ENCODE measurements at regions not wholly inside any gene's neighbourhood (a gene's known extent, or its start where the extent isn't known, plus 50 kb on each side); places are given as distances from the start of the nearest gene placed in this dataset.
"Not testable (repeated sequence)": the region's sequence is repeated elsewhere in the genome, so short reads cannot be mapped to it uniquely, and the experiment has no call there.

- no peaks in the 10 kb centered on the region for H3K9me3 Mint-ChIP-seq
- no peaks in the 10 kb centered on the region for H3K36me3 Mint-ChIP-seq
- no peak for ATAC-seq (ENCODE audit: low read depth)
- no peaks in the 10 kb centered on the region for H3K27me3 Mint-ChIP-seq
- no peak overlapping the region for H3K4me3 Mint-ChIP-seq
- H3K27ac Mint-ChIP-seq = no peak overlapping the region
- H3K4me1 Mint-ChIP-seq = no peaks in the 10 kb centered on the region
- no peak for DNase-seq (ENCODE audit: low spot score in 2 of 2)
Measured at GRCh38 chr13:34721631-34722595, 220.2 kb upstream of the NBEA start.

GRCh38 chr13:34722922-34723321 lies 219.1 kb upstream of the NBEA start:
- ATAC-seq (ENCODE audit: low read depth) (no peak), DNase-seq (ENCODE audit: low spot score in 2 of 2) (no peak)
- no peaks in the 10 kb centered on the region for H3K9me3 Mint-ChIP-seq
- no peaks in the 10 kb centered on the region for H3K4me1 Mint-ChIP-seq
- H3K27me3 Mint-ChIP-seq = no peaks in the 10 kb centered on the region
- H3K4me3 Mint-ChIP-seq = no peak overlapping the region
- H3K27ac Mint-ChIP-seq = no peak overlapping the region
- H3K36me3 Mint-ChIP-seq = no peaks in the 10 kb centered on the region

- no peak overlapping the region for H3K27ac Mint-ChIP-seq
- DNase-seq (ENCODE audit: low spot score in 2 of 2) (no peak), ATAC-seq (ENCODE audit: low read depth) (no peak)
- H3K4me1 Mint-ChIP-seq = no peaks in the 10 kb centered on the region
- H3K9me3 Mint-ChIP-seq = peaks cover 2% of the 10 kb centered on the region
- H3K36me3 Mint-ChIP-seq = no peaks in the 10 kb centered on the region
- no peak overlapping the region for H3K4me3 Mint-ChIP-seq
- H3K27me3 Mint-ChIP-seq = no peaks in the 10 kb centered on the region
Measured at GRCh38 chr13:34730961-34731360, 211.1 kb upstream of the NBEA start.

- Mint-ChIP-seq H3K4me3 (no peak overlapping the region), H3K4me1 (no peaks in the 10 kb centered on the region), H3K27ac (no peak overlapping the region), H3K27me3 (no peaks in the 10 kb centered on the region), H3K9me3 (peaks cover 2% of the 10 kb centered on the region), H3K36me3 (no peaks in the 10 kb centered on the region)
- DNase-seq (ENCODE audit: low spot score in 2 of 2) (no peak), ATAC-seq (ENCODE audit: low read depth) (no peak)
Measured at GRCh38 chr13:34731486-34731885, 210.6 kb upstream of the NBEA start.

GRCh38 chr13:34733721-34734120 lies 208.3 kb upstream of the NBEA start:
- no peaks in the 10 kb centered on the region for H3K36me3 Mint-ChIP-seq
- no peak overlapping the region for H3K4me3 Mint-ChIP-seq
- H3K27me3 Mint-ChIP-seq = no peaks in the 10 kb centered on the region
- H3K4me1 Mint-ChIP-seq = no peaks in the 10 kb centered on the region
- no peak overlapping the region for H3K27ac Mint-ChIP-seq
- ATAC-seq (ENCODE audit: low read depth) = no peak
- H3K9me3 Mint-ChIP-seq = peaks cover 2% of the 10 kb centered on the region
- no peak for DNase-seq (ENCODE audit: low spot score in 2 of 2)

- Mint-ChIP-seq H3K9me3 (no peaks in the 10 kb centered on the region), H3K27me3 (no peaks in the 10 kb centered on the region), H3K4me3 (no peak overlapping the region), H3K36me3 (no peaks in the 10 kb centered on the region), H3K27ac (no peak overlapping the region), H3K4me1 (no peaks in the 10 kb centered on the region)
- DNase-seq (ENCODE audit: low spot score in 2 of 2) (no peak), ATAC-seq (ENCODE audit: low read depth) (no peak)
Measured at GRCh38 chr13:34734932-34735331, 207.1 kb upstream of the NBEA start.

GRCh38 chr13:34738254-34738992 lies 203.6 kb upstream of the NBEA start:
- H3K36me3 Mint-ChIP-seq = no peaks in the 10 kb centered on the region
- no peak overlapping the region for H3K27ac Mint-ChIP-seq
- H3K4me3 Mint-ChIP-seq = no peak overlapping the region
- H3K4me1 Mint-ChIP-seq = no peaks in the 10 kb centered on the region
- H3K9me3 Mint-ChIP-seq = no peaks in the 10 kb centered on the region
- no peaks in the 10 kb centered on the region for H3K27me3 Mint-ChIP-seq
- ATAC-seq (ENCODE audit: low read depth) (no peak), DNase-seq (ENCODE audit: low spot score in 2 of 2) (no peak)

GRCh38 chr13:34747056-34747455 lies 195.0 kb upstream of the NBEA start:
- not testable (repeated sequence) for H3K4me1 Mint-ChIP-seq; H3K9me3 Mint-ChIP-seq; DNase-seq (ENCODE audit: low spot score in 2 of 2); H3K27ac Mint-ChIP-seq; ATAC-seq (ENCODE audit: low read depth); H3K4me3 Mint-ChIP-seq; H3K27me3 Mint-ChIP-seq; H3K36me3 Mint-ChIP-seq

- ATAC-seq (ENCODE audit: low read depth) (no peak), DNase-seq (ENCODE audit: low spot score in 2 of 2) (no peak)
- Mint-ChIP-seq H3K9me3 (peaks cover 2% of the 10 kb centered on the region), H3K27ac (no peak overlapping the region), H3K36me3 (no peaks in the 10 kb centered on the region), H3K27me3 (peaks cover 7% of the 10 kb centered on the region), H3K4me1 (no peaks in the 10 kb centered on the region), H3K4me3 (no peak overlapping the region)
Measured at GRCh38 chr13:34747507-34747906, 194.6 kb upstream of the NBEA start.

GRCh38 chr13:34748073-34748472 lies 194.0 kb upstream of the NBEA start:
- ATAC-seq (ENCODE audit: low read depth) (no peak), DNase-seq (ENCODE audit: low spot score in 2 of 2) (no peak)
- Mint-ChIP-seq H3K27ac (no peak overlapping the region), H3K4me3 (no peak overlapping the region), H3K27me3 (peaks cover 7% of the 10 kb centered on the region), H3K36me3 (no peaks in the 10 kb centered on the region), H3K4me1 (no peaks in the 10 kb centered on the region), H3K9me3 (peaks cover 2% of the 10 kb centered on the region)

- Mint-ChIP-seq H3K4me3 (no peak overlapping the region), H3K27me3 (peaks cover 7% of the 10 kb centered on the region), H3K4me1 (no peaks in the 10 kb centered on the region), H3K27ac (no peak overlapping the region), H3K36me3 (no peaks in the 10 kb centered on the region), H3K9me3 (peaks cover 2% of the 10 kb centered on the region)
- no peak for ATAC-seq (ENCODE audit: low read depth)
- DNase-seq (ENCODE audit: low spot score in 2 of 2) = no peak
Measured at GRCh38 chr13:34748596-34748995, 193.5 kb upstream of the NBEA start.

- Mint-ChIP-seq H3K9me3 (peaks cover 2% of the 10 kb centered on the region), H3K36me3 (no peaks in the 10 kb centered on the region), H3K27ac (no peak overlapping the region), H3K4me1 (no peaks in the 10 kb centered on the region), H3K27me3 (peaks cover 7% of the 10 kb centered on the region), H3K4me3 (no peak overlapping the region)
- ATAC-seq (ENCODE audit: low read depth) (no peak), DNase-seq (ENCODE audit: low spot score in 2 of 2) (no peak)
Measured at GRCh38 chr13:34749046-34749445, 193.0 kb upstream of the NBEA start.

- DNase-seq (ENCODE audit: low spot score in 2 of 2) = no peak
- Mint-ChIP-seq H3K9me3 (peaks cover 1% of the 10 kb centered on the region), H3K4me1 (no peaks in the 10 kb centered on the region), H3K36me3 (no peaks in the 10 kb centered on the region), H3K27me3 (peaks cover 7% of the 10 kb centered on the region), H3K4me3 (no peak overlapping the region), H3K27ac (no peak overlapping the region)
- ATAC-seq (ENCODE audit: low read depth) = no peak
Measured at GRCh38 chr13:34750078-34750931, 191.8 kb upstream of the NBEA start.

- Mint-ChIP-seq H3K4me3 (no peak overlapping the region), H3K4me1 (no peaks in the 10 kb centered on the region), H3K27me3 (peaks cover 7% of the 10 kb centered on the region), H3K9me3 (peaks cover 1% of the 10 kb centered on the region), H3K36me3 (no peaks in the 10 kb centered on the region), H3K27ac (no peak overlapping the region)
- DNase-seq (ENCODE audit: low spot score in 2 of 2) = no peak
- no peak for ATAC-seq (ENCODE audit: low read depth)
Measured at GRCh38 chr13:34751044-34751443, 191.0 kb upstream of the NBEA start.

Measured in memory B cell (primary cell).